GM12891 (cell line): ENCODE measurements at regions not wholly inside any gene's neighbourhood (a gene's known extent, or its start where the extent isn't known, plus 50 kb on each side); places are given as distances from the start of the nearest gene placed in this dataset.
A peak's percentile ranks its signal among the peaks of the same experiment; 100 is the strongest.

Experiments
- DNase-seq: peaks from one replicate; pipeline ENCODE4 v3.0.0; 2011; ENCODE audit warnings: low spot score; ENCODE audit not compliant: insufficient read length
- FAIRE-seq: peaks from 2 replicates; lab custom pipeline; 2011; peaks lifted over from hg19 to GRCh38; lab: Jason Lieb, UNC
- PAX5 ChIP-seq: IDR thresholded peaks from 2 replicates; pipeline ENCODE4 v1.6.1; 2011; ENCODE audit warnings: low read length, moderate library complexity, mild to moderate bottlenecking; ENCODE audit not compliant: insufficient read depth, severe bottlenecking
- POLR2A ChIP-seq: IDR thresholded peaks from 2 replicates; pipeline ENCODE4 v1.6.1; 2011; ENCODE audit warnings: low read depth, low read length, control low read depth
- POLR2AphosphoS5 ChIP-seq: IDR thresholded peaks from 2 replicates; pipeline ENCODE4 v1.6.1; 2011; ENCODE audit warnings: low read depth, low read length, control low read depth
- POU2F2 ChIP-seq: IDR thresholded peaks from 2 replicates; pipeline ENCODE4 v1.6.1; 2011; ENCODE audit warnings: low read depth, mild to moderate bottlenecking, control low read depth, low read length, moderate library complexity
- SPI1 ChIP-seq: IDR thresholded peaks from 2 replicates; pipeline ENCODE4 v1.6.1; 2011; ENCODE audit warnings: low read depth, low read length, control low read depth
- TAF1 ChIP-seq: IDR thresholded peaks from 2 replicates; pipeline ENCODE4 v1.6.1; 2011; ENCODE audit warnings: low read depth, low read length, control low read depth

GRCh38 chr13:20351281-20352022 lies 119.3 kb upstream of the GJB6 start:
- TF ChIP-seq POU2F2 (no peak), SPI1 (no peak), POLR2A (no peak), PAX5 (no peak), POLR2AphosphoS5 (no peak), TAF1 (no peak)
- DNase-seq (no peak), FAIRE-seq (no peak)

- TF ChIP-seq POLR2A: no peak
- no peak for TF ChIP-seq SPI1
- no peak for TF ChIP-seq POU2F2
- TF ChIP-seq TAF1: no peak
- TF ChIP-seq PAX5: no peak
- no peak for TF ChIP-seq POLR2AphosphoS5
- FAIRE-seq (no peak), DNase-seq (no peak)
Measured at GRCh38 chr13:20350819-20351218, 118.7 kb upstream of the GJB6 start.

GRCh38 chr13:20350382-20350763 lies 118.3 kb upstream of the GJB6 start:
- TF ChIP-seq POLR2A (no peak), SPI1 (no peak), POU2F2 (no peak), POLR2AphosphoS5 (no peak), PAX5 (no peak), TAF1 (no peak)
- FAIRE-seq: no peak
- no peak for DNase-seq

GRCh38 chr13:20349564-20350381 lies 117.7 kb upstream of the GJB6 start:
- DNase-seq (no peak), FAIRE-seq (no peak)
- TF ChIP-seq PAX5: no peak
- no peak for TF ChIP-seq SPI1
- no peak for TF ChIP-seq POLR2AphosphoS5
- no peak for TF ChIP-seq POU2F2
- TF ChIP-seq POLR2A: no peak

GRCh38 chr13:20348645-20349408 lies 116.7 kb upstream of the GJB6 start:
- DNase-seq: no peak
- no peak for TF ChIP-seq POU2F2
- TF ChIP-seq POLR2AphosphoS5: no peak
- TF ChIP-seq POLR2A: no peak
- no peak for TF ChIP-seq TAF1
- TF ChIP-seq SPI1: no peak
- TF ChIP-seq PAX5: no peak
- FAIRE-seq: peak; percentile 66

- DNase-seq: no peak
- TF ChIP-seq POLR2AphosphoS5 (no peak), POU2F2 (no peak), PAX5 (no peak), SPI1 (no peak), POLR2A (no peak), TAF1 (no peak)
- no peak for FAIRE-seq
Measured at GRCh38 chr13:20348018-20348417, 115.9 kb upstream of the GJB6 start.

- no peak for TF ChIP-seq TAF1
- TF ChIP-seq POU2F2: no peak
- TF ChIP-seq POLR2A: no peak
- no peak for TF ChIP-seq POLR2AphosphoS5
- TF ChIP-seq SPI1: no peak
- TF ChIP-seq PAX5: no peak
- no peak for DNase-seq
Measured at GRCh38 chr13:20344836-20345490, 112.8 kb upstream of the GJB6 start.

GRCh38 chr13:20342311-20342710 lies 110.2 kb upstream of the GJB6 start:
- FAIRE-seq: no peak
- no peak for DNase-seq
- no peak for TF ChIP-seq TAF1
- TF ChIP-seq POLR2AphosphoS5: no peak
- no peak for TF ChIP-seq POU2F2
- no peak for TF ChIP-seq POLR2A
- no peak for TF ChIP-seq SPI1
- no peak for TF ChIP-seq PAX5

More at GRCh38 chr13:20344836-20345490, 112.8 kb upstream of the GJB6 start:
- no peak for FAIRE-seq

GRCh38 chr13:20340759-20341171 lies 108.6 kb upstream of the GJB6 start:
- TF ChIP-seq SPI1: no peak
- TF ChIP-seq TAF1: no peak
- TF ChIP-seq POLR2A: no peak
- no peak for TF ChIP-seq PAX5
- no peak for TF ChIP-seq POU2F2
- no peak for TF ChIP-seq POLR2AphosphoS5
- no peak for DNase-seq
- no peak for FAIRE-seq
